H1 (cell line): ENCODE measurements at regions not wholly inside any gene's neighbourhood (a gene's known extent, or its start where the extent isn't known, plus 50 kb on each side); places are given as distances from the start of the nearest gene placed in this dataset.

Experiments
- CTCF ChIA-PET: fragments of 300-600 bp; sonication (Branson Sonifier 250); formaldehyde crosslinking; loops from one replicate; lab custom pipeline; 2021; ENCODE audit not compliant: partially characterized antibody; lab: Charles Lee
- POLR2A ChIA-PET: fragments of 300-600 bp; sonication (Branson Sonifier 250); formaldehyde crosslinking; loops from one replicate; lab custom pipeline; 2021; ENCODE audit warnings: inconsistent platforms; ENCODE audit not compliant: partially characterized antibody; lab: Charles Lee
- DNase-seq, 2 experiments: peaks; one replicate each; pipeline versions ENCODE4 v3.0.0 to v3.0.0-alpha.2; 2010 to 2022; ENCODE audit warnings: low spot score in 2 of 2, low read depth in 1 of 2, mixed read lengths in 1 of 2
- FAIRE-seq: peaks from 2 replicates; lab custom pipeline; 2011; peaks lifted over from hg19 to GRCh38; lab: Jason Lieb, UNC
- H2AFZ ChIP-seq: 2 replicates; pipeline ENCODE4 v1.8.1; 2012; ENCODE audit warnings: low read length, inconsistent platforms
- H2AK5ac ChIP-seq: 2 replicates; pipeline ENCODE4 v1.6.1; 2013; ENCODE audit warnings: low read depth, low read length
- H2BK120ac ChIP-seq: replicated peaks from 2 replicates; pipeline ENCODE3; 2013; ENCODE audit warnings: low read depth, low read length, inconsistent platforms
- H2BK12ac ChIP-seq: 2 replicates; pipeline ENCODE4 v1.6.1; 2013; ENCODE audit warnings: low read depth, low read length
- H2BK15ac ChIP-seq: 2 replicates; pipeline ENCODE4 v1.6.1; 2013; ENCODE audit warnings: low read length
- H2BK20ac ChIP-seq: 2 replicates; pipeline ENCODE4 v1.6.1; 2013; ENCODE audit warnings: low read length
- H2BK5ac ChIP-seq: 2 replicates; pipeline ENCODE4 v1.6.1; 2013; ENCODE audit warnings: low read depth, low read length
- H3K14ac ChIP-seq: 2 replicates; pipeline ENCODE4 v1.6.1; 2013; ENCODE audit warnings: inconsistent platforms; ENCODE audit not compliant: insufficient read length
- H3K18ac ChIP-seq: 2 replicates; pipeline ENCODE4 v1.6.1; 2013; ENCODE audit warnings: low read length; ENCODE audit errors: extremely low read depth
- H3K23ac ChIP-seq: 2 replicates; pipeline ENCODE4 v1.6.1; 2013; ENCODE audit warnings: inconsistent platforms; ENCODE audit not compliant: insufficient read length
- H3K23me2 ChIP-seq: 2 replicates; pipeline ENCODE4 v1.6.1; 2013; ENCODE audit warnings: low read depth, low read length
- H3K27ac ChIP-seq: 2 replicates; pipeline ENCODE4 v1.6.1; 2011; ENCODE audit warnings: low read depth, low read length, inconsistent platforms
- H3K27me3 ChIP-seq, 4 experiments: replicated peaks in 1 of 4; 1 replicate in 1 of 4; 2 replicates in 3 of 4; pipeline versions ENCODE4 v1.6.1 to v1.8.1; 2011 to 2013; ENCODE audit warnings: low read length in 3 of 4, mild to moderate bottlenecking in 3 of 4, inconsistent platforms in 2 of 4, mixed read lengths in 2 of 4, moderate library complexity in 1 of 4; ENCODE audit not compliant: control insufficient read depth in 3 of 4, insufficient read depth in 3 of 4; ENCODE audit errors: extremely low read depth in 1 of 4
- H3K36me3 ChIP-seq, 4 experiments: 2 replicates each; pipeline versions ENCODE4 v1.6.1 to v1.8.1; 2011 to 2013; ENCODE audit warnings: mild to moderate bottlenecking in 4 of 4, low read length in 3 of 4, moderate library complexity in 2 of 4, control low read depth in 1 of 4, inconsistent platforms in 1 of 4; ENCODE audit not compliant: insufficient read depth in 4 of 4, control insufficient read depth in 2 of 4
- H3K4ac ChIP-seq: replicated peaks from 2 replicates; pipeline ENCODE3; 2013; ENCODE audit warnings: low read length, low read depth, mixed read lengths, inconsistent platforms; ENCODE audit not compliant: insufficient read length
- H3K4me1 ChIP-seq, 4 experiments: replicated peaks in 1 of 4; 1 replicate in 1 of 4; 2 replicates in 3 of 4; pipeline versions ENCODE4 v1.6.1 to v1.8.1; 2011 to 2013; ENCODE audit warnings: low read length in 3 of 4, inconsistent platforms in 2 of 4, mixed read lengths in 1 of 4; ENCODE audit not compliant: insufficient read depth in 4 of 4, control insufficient read depth in 3 of 4
- H3K4me2 ChIP-seq, 2 experiments: 2 replicates each; pipeline versions ENCODE4 v1.6.1 to v1.8.1; 2011 to 2013; ENCODE audit warnings: low read depth in 2 of 2, low read length in 2 of 2, control low read depth in 1 of 2, inconsistent platforms in 1 of 2, mild to moderate bottlenecking in 1 of 2; ENCODE audit not compliant: insufficient read depth in 1 of 2
- H3K4me3 ChIP-seq, 4 experiments: fragments of 200-600, 300-600 bp in 1 of 4; sonication (generic), shearing (Covaris generic), sonication (Bioruptor Twin) in 1 of 4; 2 replicates each; pipeline versions ENCODE4 v1.5.1 to v1.8.1; 2011 to 2016; ENCODE audit warnings: low read length in 4 of 4, low read depth in 3 of 4, control low read depth in 2 of 4, inconsistent platforms in 2 of 4, mild to moderate bottlenecking in 2 of 4, mixed read lengths in 1 of 4, moderate library complexity in 1 of 4; ENCODE audit not compliant: insufficient read depth in 2 of 4; ENCODE audit errors: extremely low read depth in 1 of 4
- H3K56ac ChIP-seq: replicated peaks from 2 replicates; pipeline ENCODE3; 2013; ENCODE audit warnings: low read depth, mild to moderate bottlenecking, mixed read lengths, low read length, inconsistent platforms; ENCODE audit not compliant: insufficient read length
- H3K79me1 ChIP-seq: 2 replicates; pipeline ENCODE4 v1.6.1; 2013; ENCODE audit warnings: low read depth, low read length, control low read depth
- H3K79me2 ChIP-seq, 2 experiments: 2 replicates each; pipeline versions ENCODE4 v1.6.1 to v1.8.1; 2012 to 2013; ENCODE audit warnings: low read length in 2 of 2, mild to moderate bottlenecking in 2 of 2, inconsistent platforms in 1 of 2; ENCODE audit not compliant: insufficient read depth in 2 of 2, control insufficient read depth in 1 of 2
- H3K9ac ChIP-seq, 4 experiments: replicated peaks in 1 of 4; 1 replicate in 1 of 4; 2 replicates in 3 of 4; pipeline versions ENCODE4 v1.6.1 to v1.8.1; 2011 to 2013; ENCODE audit warnings: low read depth in 3 of 4, low read length in 3 of 4, control low read depth in 2 of 4, mild to moderate bottlenecking in 2 of 4, moderate library complexity in 2 of 4, inconsistent platforms in 1 of 4; ENCODE audit errors: extremely low read depth in 1 of 4
- H3K9me3 ChIP-seq, 2 experiments: 2 replicates each; pipeline versions ENCODE4 v1.6.1 to v1.8.1; 2012 to 2013; ENCODE audit warnings: mild to moderate bottlenecking in 2 of 2, moderate library complexity in 2 of 2, control low read depth in 1 of 2, inconsistent platforms in 1 of 2, low read depth in 1 of 2, low read length in 1 of 2, mixed read lengths in 1 of 2; ENCODE audit not compliant: insufficient read depth in 2 of 2
- H4K20me1 ChIP-seq, 2 experiments: replicated peaks in 1 of 2; 2 replicates each; pipeline versions ENCODE3 to v1.8.1; 2011 to 2013; ENCODE audit warnings: inconsistent platforms in 2 of 2, low read length in 2 of 2, mild to moderate bottlenecking in 1 of 2; ENCODE audit not compliant: insufficient read depth in 2 of 2, control insufficient read depth in 1 of 2
- H4K5ac ChIP-seq: 2 replicates; pipeline ENCODE4 v1.6.1; 2013; ENCODE audit warnings: low read length, low read depth, mixed read lengths, inconsistent platforms; ENCODE audit not compliant: insufficient read length
- H4K8ac ChIP-seq: 2 replicates; pipeline ENCODE4 v1.8.0; 2013; ENCODE audit warnings: mild to moderate bottlenecking, moderate library complexity, low read length, inconsistent platforms; ENCODE audit not compliant: insufficient read depth; ENCODE audit errors: extremely low read depth
- H4K91ac ChIP-seq: replicated peaks from 2 replicates; pipeline ENCODE3; 2013; ENCODE audit warnings: low read length, mixed read lengths, inconsistent platforms; ENCODE audit not compliant: insufficient read length
- JUND ChIP-seq: IDR thresholded peaks from 2 replicates; pipeline ENCODE4 v1.6.1; 2011; ENCODE audit warnings: mild to moderate bottlenecking, improper control_type of control experiment, low read length
- TCF12 ChIP-seq: IDR thresholded peaks from 2 replicates; pipeline ENCODE4 v1.6.1; 2011; ENCODE audit warnings: low read depth, mild to moderate bottlenecking, low read length
- YY1 ChIP-seq: IDR thresholded peaks from 2 replicates; pipeline ENCODE4 v1.6.1; 2011; ENCODE audit warnings: low read depth, mild to moderate bottlenecking, low read length
- WGBS, 2 experiments: shearing (Covaris generic) in 1 of 2; methylation state at CpG; one replicate each; pipeline versions ENCODE4 v1.1.6 to v1.1.7; 2013 to 2015; ENCODE audit warnings: low lambda C conversion rate in 2 of 2, mixed read lengths in 2 of 2, inconsistent platforms in 1 of 2, low coverage in 1 of 2, missing lambda C conversion rate in 1 of 2; ENCODE audit not compliant: insufficient replicate concordance in 2 of 2, insufficient coverage in 1 of 2, insufficient read length in 1 of 2; ENCODE audit errors: extremely low coverage in 1 of 2, missing lambda C conversion rate in 1 of 2; 5-methylcytosine and 5-hydroxymethylcytosine counted together

GRCh38 chr2:41920812-41921211 lies 127.0 kb upstream of the PKDCC start:
- Histone ChIP-seq H3K9me3 (no peaks in the 10 kb centered on the region), H3K14ac (no peak overlapping the region), H3K9ac (no peak overlapping the region), H2BK12ac (no peak overlapping the region), H3K23me2 (no peaks in the 10 kb centered on the region), H3K27ac (no peak overlapping the region), H3K4me2 (no peak overlapping the region), H2AFZ (no peak overlapping the region), H2AK5ac (no peak overlapping the region), H3K36me3 (no peaks in the 10 kb centered on the region), H3K4me3 (no peak overlapping the region), H4K20me1 (no peaks in the 10 kb centered on the region), H3K4me1 (no peaks in the 10 kb centered on the region; a peak in 1 of 7 replicates), H3K23ac (no peak overlapping the region), H2BK5ac (no peak overlapping the region), H3K18ac (no peak overlapping the region), H3K4ac (no peak overlapping the region), H2BK15ac (no peak overlapping the region), H4K5ac (no peak overlapping the region), H3K79me2 (no peaks in the 10 kb centered on the region), H4K8ac (no peak overlapping the region), H4K91ac (no peak overlapping the region), H2BK120ac (no peak overlapping the region), H3K56ac (no peak overlapping the region), H3K79me1 (no peaks in the 10 kb centered on the region), H2BK20ac (no peak overlapping the region), H3K27me3 (no peaks in the 10 kb centered on the region)
- CTCF ChIA-PET, result interaction anchor here (0.7 to 1.2 kb wide), 4 partner anchors 9 to 168 kb away, joined by 3 to 4 read pairs (median 3); no protein-coding TSS in a partner anchor
- POLR2A ChIA-PET, result interaction anchor here (0.6 kb wide), 1 partner anchor 86 kb away, joined by 4 read pairs; no protein-coding TSS in a partner anchor
- FAIRE-seq, result no peak
- 92% methylated on average over 2 of the region's 2 CpGs; no CpG with 5 or more reads in 1 of the 2 experiments for WGBS, 2 experiments
- DNase-seq, result no peak
- TF ChIP-seq JUND (no peak), TCF12 (no peak), YY1 (no peak)
